Stimulated activated CD4-positive, alpha-beta T cell treated with anti-CD3 and anti-CD28 coated beads, Interleukin-4, amount 100 ng/mL, for 48 hours (primary cell): ENCODE measurements at regions not wholly inside any gene's neighbourhood (a gene's known extent, or its start where the extent isn't known, plus 50 kb on each side); places are given as distances from the start of the nearest gene placed in this dataset.
"Not testable (repeated sequence)": the region's sequence is repeated elsewhere in the genome, so short reads cannot be mapped to it uniquely, and the experiment has no call there.

ENCODE experiments used
- DNase-seq, 2 donors: peaks; one replicate each; pipeline ENCODE4 v3.0.0-alpha.2; 2020; ENCODE audit warnings: low read depth in 2 of 2

- no peak for DNase-seq
Observed at GRCh38 chr20:47931443-47931842, 146.2 kb upstream of the SULF2 start.

DNA sequence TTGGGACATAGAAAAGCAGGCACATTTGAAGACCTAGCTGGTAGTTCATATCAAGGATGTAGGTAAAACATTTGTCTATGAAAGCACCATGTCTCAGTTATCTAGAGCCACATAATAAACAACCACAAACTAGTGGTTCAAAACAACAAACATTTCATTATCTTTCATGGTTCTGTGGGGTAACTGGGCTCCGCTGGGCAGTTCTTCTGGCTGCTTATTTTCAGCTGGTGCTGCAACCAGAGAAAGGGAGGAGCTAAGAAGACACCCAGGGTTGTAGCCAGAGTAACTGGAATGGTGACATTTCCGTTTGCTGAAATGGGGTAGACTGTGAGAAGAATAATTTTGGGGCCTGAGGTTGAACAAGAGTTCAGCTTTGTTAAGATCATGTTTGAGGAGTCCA is 145.7 kb upstream of the SULF2 start:
- no peak for DNase-seq

GRCh38 chr20:47929368-47930115 is 144.3 kb upstream of the SULF2 start:
- DNase-seq: no peak

- DNase-seq: no peak
Observed at GRCh38 chr20:47927944-47928343, 142.7 kb upstream of the SULF2 start.

DNA sequence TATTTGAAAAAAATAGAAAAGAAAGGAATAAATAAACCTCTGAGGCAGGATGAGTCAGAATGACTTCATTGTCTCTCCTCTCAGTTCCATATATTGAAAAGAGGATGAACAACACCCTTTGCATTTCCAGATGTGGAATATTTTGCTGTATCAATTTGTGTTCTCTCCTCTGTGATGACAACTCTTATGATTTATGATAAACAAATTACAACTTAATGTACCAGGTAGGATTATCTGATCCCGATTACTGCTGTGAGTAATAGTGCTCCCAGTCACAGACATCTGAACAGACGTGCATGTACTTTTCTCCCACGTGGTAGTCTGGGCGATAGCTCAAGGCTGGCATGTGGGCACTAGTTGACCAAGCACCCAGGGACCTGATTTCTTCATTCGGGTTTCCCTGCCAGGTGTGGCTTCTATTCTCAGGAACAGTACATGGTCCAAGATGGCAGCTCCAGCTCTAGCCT is 142.1 kb upstream of the SULF2 start:
- no peak for DNase-seq

DNA sequence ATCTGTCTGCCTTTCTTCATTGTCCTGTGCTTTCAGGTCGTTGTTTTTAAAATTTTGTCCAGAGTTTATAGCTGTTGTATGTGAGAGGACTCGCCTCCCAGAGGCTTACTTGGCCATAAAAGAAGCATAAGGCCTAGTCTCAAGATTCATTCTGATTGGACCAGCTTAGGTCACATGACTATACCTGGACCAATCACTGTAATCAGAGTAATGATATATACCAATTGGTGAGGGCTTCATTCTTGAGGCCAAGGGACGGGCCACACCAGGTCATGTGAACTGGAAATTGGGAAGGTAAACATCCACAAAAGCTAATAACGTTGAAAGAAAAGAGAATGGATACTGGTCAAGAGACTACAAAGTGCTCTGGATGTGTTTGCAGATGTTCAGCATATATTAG is 141.4 kb upstream of the SULF2 start:
- no peak for DNase-seq

DNA sequence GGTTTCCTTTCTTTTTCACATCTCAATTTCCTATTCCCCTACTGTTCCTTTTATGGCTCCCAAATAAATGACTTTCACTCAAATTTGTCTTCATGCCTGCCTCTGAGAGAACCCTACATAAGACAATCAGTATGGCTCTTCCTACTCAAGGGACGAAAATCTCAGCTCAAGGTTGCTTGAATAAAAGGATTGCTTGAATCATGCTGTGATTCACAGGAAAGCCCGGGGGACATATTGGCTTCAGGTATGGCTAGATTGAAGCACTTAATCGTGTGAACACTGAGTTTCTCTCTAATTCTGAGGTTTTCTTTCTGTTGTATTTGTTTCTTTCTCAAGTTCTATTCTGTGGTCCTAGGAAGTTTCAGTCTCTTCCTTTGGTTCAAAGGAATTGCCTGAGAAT is 140.3 kb upstream of the SULF2 start:
- no peak for DNase-seq

DNA sequence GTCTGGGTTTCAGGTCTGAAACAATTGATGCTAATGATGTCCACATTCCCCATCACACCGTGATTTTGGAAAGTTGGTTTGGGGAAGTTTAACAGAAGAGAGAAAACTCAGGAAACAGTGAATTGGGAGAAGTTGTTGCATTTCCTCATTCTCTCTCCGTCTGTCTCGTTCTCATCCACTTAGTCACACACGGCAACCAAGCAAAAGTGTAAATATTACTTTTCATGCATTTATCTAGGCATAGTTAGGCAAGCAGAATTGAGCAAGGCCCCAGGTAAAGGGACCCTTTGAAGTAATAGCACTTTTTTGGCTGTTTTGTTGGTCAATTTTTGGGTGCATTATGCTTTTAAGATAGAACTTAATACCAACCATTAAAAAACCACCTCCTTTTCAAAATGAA is 137.0 kb upstream of the SULF2 start:
- DNase-seq: no peak

- DNase-seq: not testable (repeated sequence)
Observed at GRCh38 chr20:47921829-47922228, 136.5 kb upstream of the SULF2 start.

DNA sequence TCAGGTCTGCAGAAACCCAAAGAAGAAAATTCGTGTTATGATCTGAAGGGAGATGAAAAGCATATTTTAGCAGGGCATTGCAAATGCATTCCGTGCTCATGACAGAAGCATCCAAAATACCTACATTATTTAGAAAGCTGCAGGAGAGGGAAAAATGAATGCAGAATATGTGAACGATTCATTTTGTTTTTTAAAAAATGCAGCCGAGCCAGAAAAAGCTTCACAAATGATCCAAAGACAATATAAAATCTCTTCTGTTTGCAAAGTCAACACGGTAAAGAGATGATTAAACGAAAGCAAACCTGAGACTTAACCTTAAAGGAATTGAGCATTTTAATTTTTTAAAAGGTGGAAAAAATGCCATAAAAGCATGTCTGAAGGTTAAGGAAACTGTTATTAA is 136.1 kb upstream of the SULF2 start:
- no peak for DNase-seq

DNA sequence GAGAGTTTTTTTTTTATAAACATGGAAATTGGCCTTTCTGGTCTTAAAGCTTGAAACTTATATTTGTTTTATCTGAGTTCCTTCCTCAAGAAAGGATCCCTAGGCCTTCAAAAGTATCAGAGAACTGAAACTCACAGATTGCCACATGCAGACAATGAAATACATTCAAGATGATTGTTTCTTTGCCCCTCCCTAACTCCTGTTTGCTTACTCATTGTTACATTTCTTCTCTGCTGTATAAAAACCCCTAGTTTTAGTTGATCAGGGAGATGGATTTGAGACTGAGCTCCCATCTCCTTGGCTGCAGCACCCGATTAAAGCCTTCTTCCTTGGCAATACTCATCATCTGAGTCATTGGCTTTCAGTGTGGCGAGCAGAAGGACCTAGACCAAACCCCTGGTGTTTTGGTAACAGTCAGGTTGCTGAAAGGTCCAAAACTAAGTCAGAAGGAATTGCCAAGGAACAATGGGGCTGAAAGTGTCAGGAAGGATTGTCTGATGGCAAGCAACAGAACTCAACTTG is 132.3 kb upstream of the SULF2 start:
- no peak for DNase-seq

DNA sequence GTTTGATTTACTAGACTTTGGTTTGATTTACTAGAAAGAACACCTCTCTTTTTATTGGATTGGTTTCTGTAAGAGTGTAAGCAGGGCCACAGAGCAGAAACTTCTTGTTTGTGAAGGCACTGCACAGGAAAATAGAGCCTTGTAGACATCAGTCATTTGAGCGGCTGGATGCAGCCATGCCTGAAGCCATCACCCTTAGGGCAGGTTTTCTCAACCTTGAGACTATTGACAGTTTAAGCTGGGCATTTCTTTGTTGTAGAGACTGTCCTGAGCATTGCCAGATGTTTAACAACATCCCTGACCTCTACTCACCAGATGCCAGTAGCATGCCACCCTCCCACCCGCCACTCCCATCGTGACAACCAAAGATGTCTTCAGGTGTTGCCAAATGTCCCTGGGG is 130.2 kb upstream of the SULF2 start:
- DNase-seq: no peak

DNA sequence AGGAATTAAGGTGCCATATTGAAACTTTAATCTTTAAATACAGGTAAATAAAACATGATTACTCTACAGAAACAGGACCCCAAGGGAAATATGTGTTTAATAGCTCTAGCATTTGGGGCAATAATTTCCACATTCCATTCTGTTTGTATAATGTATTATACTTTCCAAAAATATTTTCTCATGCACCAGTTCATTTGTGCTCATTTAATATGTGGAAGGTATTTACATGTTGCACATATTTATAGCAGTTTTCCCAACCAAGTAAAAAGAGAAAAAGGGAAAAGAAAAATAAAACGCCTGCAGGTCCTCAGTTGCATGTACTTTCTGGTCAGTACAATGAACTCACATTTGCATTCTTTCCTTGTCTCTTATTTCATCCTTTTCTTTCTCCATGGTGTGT is 129.5 kb upstream of the SULF2 start:
- DNase-seq: no peak

GRCh38 chr20:47912786-47913501 is 127.7 kb upstream of the SULF2 start:
- DNase-seq: not testable (repeated sequence)

GRCh38 chr20:47912165-47912564 is 126.9 kb upstream of the SULF2 start:
- DNase-seq: not testable (repeated sequence)

DNA sequence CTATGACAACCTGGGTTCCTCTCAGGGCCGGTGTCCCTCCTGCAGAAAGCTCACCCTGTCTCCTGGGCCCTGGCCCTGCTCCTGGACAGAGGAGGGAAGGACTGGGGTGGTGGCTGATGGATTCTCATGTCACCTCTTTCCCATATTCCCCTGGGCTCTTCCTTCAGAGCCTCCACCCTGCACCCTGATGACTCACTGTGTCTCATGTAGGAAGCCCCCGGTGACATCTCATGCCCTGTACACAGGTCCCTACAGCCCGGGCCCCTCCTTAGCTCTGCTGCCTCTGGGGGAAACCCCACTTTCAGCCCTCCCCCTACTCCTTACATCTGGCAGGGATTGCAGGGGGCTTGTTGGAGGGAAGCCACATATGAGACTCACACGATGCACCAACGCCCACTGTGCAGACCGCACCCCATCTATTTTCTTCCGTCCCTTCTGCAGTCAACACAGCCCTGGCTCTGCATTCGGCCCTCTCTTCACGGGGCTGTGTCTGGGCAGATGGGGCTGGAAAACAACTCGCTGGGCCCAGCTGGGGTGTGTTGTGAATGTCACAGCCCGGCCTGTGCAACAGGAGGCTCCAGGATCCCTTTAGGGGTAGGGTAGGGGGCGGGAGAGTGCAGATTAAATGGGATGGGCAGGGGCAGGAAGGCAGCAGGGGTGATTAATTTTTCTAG is 124.6 kb upstream of the SULF2 start:
- not testable (repeated sequence) for DNase-seq

GRCh38 chr20:47908361-47909035 is 123.2 kb upstream of the SULF2 start:
- DNase-seq: not testable (repeated sequence)

DNA sequence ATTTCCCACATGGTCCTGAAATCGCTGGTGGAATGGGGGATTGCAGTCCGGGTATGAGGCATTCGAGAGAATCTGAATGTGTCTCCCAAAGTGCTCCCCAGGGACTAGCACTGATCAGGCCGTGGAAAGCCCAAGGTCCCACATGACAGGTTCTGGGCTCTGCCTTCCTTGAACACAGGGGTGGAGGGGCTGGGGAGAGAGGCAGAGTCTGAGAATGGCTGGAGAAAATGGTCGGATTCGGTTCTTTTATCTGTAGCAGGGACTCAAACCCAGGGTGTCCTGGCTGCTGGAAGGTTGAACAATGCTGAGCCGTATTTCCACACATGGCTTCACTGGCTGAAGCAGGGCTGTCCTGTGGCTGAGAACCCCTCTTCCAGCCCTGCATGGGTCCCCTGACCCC is 122.7 kb upstream of the SULF2 start:
- DNase-seq: not testable (repeated sequence)

- DNase-seq: no peak
Observed at GRCh38 chr20:47907031-47907675, 121.9 kb upstream of the SULF2 start.

DNA sequence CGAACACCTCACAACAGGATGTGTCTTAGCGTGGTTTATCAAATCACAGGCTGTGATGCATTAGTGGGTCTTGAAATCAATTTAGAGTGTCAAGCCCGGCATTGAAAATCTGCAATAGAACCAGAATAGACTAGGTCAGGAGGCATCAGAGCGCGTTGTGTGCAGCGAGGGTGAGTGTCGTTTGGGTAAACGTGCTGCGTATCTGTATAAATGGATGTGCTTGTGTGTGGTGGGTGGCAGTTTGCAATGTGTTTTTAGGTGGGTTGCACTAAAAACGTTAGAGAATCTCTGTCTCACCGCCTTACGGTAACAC is 121.0 kb upstream of the SULF2 start:
- no peak for DNase-seq

DNA sequence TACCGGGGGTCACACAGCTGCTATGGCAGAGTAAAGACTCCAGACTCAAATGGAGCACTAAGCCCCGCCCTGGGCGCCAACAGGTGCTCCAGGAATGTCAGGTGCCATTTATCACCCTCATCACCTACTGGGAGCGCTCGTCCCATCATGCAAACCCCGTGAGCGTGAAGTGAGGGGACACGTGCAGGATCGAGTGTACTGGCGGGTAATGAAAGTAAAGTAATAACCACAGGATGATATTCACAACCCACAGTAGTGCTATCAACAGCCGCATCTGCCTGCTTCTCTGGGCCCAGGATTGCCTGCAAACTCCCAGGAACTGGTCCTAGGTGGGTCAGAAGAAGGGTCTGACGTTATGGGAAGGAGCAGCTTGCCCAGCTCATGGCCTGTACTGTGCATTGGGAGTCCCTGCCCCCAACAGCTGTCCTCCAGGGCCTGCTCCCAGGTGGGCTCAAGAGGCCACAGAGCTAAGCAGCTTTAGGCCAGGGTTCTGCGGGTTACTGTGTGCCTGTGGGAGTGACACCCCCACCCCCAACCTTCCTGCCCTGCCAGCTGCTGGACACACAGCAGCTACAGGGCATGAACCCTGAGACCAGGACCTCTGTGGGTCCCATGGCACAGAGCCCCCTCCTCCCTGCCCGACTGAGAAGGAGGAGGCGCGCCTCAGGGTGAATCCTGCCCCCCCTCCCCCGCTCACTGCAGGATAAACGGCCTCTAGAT is 120.5 kb upstream of the SULF2 start:
- no peak for DNase-seq
